A549 (cell line): ENCODE measurements at regions not wholly inside any gene's neighbourhood (a gene's known extent, or its start where the extent isn't known, plus 50 kb on each side); places are given as distances from the start of the nearest gene placed in this dataset.

Source experiments
- CTCF ChIP-seq: fragments of >200 bp; sonication (Bioruptor Twin); formaldehyde crosslinking; IDR thresholded peaks from 3 replicates; pipeline ENCODE4 v1.5.1; 2016
- E2F6 ChIP-seq: IDR thresholded peaks from 2 replicates; pipeline ENCODE4 v1.6.1; 2012; ENCODE audit warnings: low read depth, borderline replicate concordance
- EP300 ChIP-seq, 2 experiments: fragments of >200 bp; sonication (Bioruptor Twin); formaldehyde crosslinking; IDR thresholded peaks; 2 replicates in 1 of 2; 3 replicates in 1 of 2; pipeline ENCODE4 v1.6.1; 2016 to 2017
- JUNB ChIP-seq: fragments of >200 bp; sonication (Bioruptor Twin); formaldehyde crosslinking; IDR thresholded peaks from 2 replicates; pipeline ENCODE4 v1.6.1; 2016
- MYC ChIP-seq: IDR thresholded peaks from 2 replicates; pipeline ENCODE4 v1.6.1; 2012; ENCODE audit warnings: mild to moderate bottlenecking, inconsistent platforms, low read length, improper control_type of control experiment, borderline replicate concordance
- NR3C1 ChIP-seq: fragments of >200 bp; sonication (Bioruptor Twin); formaldehyde crosslinking; IDR thresholded peaks from 3 replicates; pipeline ENCODE4 v1.6.1; 2017
- PBX3 ChIP-seq: IDR thresholded peaks from 2 replicates; pipeline ENCODE4 v1.6.1; 2012
- POLR2A ChIP-seq: IDR thresholded peaks from 2 replicates; pipeline ENCODE4 v1.6.1; 2012; ENCODE audit warnings: mild to moderate bottlenecking, low read length
- ZFP36 ChIP-seq: fragments of 450-650 bp; IDR thresholded peaks from 2 replicates; pipeline ENCODE4 v1.6.1; 2014; ENCODE audit warnings: borderline replicate concordance; ENCODE audit not compliant: partially characterized antibody

GRCh38 chrX:35442421-35442820 is 355.7 kb upstream of the MAGEB16 start:
- TF ChIP-seq EP300 (IDR thresholded peaks at IDR 0.05) (no peak), PBX3 (no peak), CTCF (no peak), E2F6 (no peak), JUNB (no peak), NR3C1 (no peak), MYC (no peak), ZFP36 (no peak), POLR2A (no peak)
